ENCODE measurements at regions not wholly inside any gene's neighbourhood (a gene's known extent, or its start where the extent isn't known, plus 50 kb on each side); places are given as distances from the start of the nearest gene placed in this dataset.

DNA sequence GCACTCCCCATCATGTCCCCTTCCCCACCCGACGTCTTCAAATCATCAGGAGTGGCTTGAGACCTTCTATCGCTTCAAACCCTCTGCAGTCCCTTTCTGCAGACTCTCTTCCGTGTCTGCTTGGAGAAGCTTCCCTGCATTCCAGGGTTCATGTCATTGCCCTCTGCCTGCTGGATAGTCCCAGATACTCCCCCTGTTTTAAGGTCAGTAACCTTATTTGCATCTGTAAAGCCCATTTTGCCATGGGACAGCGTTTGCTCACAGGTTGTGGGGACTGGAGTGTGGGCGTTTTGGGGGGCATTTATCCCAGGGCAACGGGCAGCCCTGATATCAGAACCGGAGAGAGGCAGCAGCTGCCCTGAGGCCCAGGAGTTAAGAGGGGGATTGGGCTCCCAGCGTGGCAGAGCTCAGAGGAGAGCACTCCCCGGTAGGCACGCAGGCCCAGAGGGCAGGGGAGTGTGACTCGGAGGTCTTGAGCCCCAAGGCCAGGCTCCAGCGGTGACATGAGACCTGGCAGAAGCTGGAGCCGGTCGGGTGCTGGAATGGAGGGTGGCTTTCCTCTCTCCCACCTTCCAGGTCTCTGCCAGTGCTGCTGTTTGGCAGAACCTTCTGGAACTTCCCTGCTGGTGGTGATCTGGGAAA is 73.8 kb downstream of the RTP5 start:
- no peak for DNase-seq

DNA sequence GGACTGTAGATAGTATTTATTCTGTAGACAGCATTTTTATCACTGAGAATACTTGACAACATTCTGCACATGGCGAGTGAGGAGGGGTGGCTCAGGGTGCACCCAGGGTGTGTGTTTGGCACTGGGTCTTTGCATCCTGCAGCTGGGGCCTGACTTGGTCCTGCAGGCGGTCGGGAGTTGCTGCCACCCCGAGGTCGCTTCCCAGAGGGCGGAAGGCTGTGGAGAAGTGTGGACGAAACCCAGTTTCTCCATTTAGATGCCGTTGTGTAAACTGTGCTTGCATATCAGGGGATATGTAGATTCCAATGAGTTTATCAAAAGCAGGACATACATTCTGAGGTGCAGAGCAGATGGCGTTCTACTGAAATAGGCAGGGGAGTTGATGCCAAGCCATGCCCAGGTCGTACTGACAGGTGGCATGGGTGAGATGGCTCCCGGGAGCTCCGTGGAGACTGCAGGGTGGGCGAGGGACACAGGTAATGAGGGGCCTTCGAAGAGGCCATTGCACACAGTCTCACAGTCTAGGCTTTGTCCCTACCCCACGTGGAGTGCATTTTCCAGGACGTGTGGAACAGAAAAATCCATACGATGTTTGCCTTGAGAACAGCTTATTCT is 74.5 kb downstream of the RTP5 start:
- DNase-seq: no peak

DNA sequence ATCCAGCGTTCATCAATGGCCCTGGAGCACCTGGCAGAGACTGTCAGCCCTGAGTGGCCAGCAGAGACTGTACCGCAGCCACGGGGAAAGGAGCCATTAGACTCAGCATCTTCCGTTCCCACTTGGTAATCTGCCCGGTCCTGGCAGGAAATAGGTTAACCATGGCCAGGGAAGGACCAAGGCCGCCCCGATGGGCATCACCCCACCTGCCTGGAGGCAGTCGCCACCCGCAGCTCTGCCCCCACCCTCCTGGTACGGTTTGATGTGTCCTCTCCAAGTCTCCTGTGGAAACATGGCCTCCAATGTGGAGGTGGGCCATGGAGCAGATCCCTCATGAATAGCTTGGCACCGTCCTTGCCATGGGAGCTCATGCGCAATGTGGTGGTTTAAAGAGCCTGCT is 75.3 kb downstream of the RTP5 start:
- DNase-seq: no peak

GRCh38 chr2:241945311-241945710 is 75.8 kb downstream of the RTP5 start:
- DNase-seq: no peak

DNA sequence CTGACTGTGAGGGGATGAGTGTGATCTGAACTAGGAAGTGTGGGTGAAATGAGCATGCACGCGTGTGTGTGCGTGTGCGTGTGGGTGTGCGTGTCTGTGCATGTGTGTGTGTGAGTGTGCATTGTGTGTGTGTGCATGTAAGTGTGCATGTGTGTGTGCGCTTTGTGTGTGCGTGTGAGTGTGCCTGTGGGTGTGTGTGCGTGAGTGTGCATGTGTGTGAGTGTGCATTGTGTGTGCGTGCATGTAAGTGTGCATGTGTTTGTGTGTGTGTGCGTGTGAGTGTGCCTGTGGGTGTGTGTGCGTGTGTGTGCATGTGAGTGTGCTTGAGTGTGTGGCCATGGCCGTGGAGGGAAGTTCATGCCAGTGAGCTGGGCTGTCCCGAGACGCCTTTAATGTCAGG is 76.3 kb downstream of the RTP5 start:
- no peak for DNase-seq

DNA sequence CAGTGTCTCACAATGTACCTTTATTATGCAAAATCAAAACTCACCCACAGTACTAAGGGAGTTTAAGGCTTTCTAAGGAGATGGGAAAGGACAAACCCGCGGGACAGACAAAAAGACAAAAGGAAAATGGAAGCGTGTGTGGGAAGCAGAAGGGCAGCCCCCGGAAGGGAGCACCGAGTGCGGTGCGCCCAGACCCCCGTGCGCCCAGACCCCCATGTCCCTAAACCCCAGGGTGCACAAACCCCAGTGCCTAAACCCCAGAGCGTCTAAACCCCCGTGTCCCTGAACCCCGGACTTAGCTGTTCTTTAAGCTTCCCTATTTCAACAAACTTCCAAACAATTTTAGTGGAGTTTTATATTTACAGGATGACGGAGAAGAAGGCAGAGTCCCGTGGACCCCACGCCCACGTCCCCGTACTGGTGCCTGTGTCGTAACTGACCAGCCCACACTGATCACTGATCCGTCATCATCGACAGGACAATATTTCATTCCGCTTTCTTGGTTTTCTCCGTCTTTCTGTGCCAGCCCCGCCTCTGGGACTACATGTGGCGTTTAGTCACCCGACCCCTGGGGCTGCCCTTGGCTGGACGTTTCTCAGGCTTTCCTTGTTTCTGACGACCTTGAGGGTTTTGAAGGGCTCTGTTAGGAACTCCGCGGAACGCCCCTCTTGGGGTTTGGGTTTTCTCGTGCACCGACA is 76.9 kb downstream of the RTP5 start:
- DNase-seq: no peak

GRCh38 chr2:241947004-241947350 is 77.4 kb downstream of the RTP5 start:
- no peak for DNase-seq

DNA sequence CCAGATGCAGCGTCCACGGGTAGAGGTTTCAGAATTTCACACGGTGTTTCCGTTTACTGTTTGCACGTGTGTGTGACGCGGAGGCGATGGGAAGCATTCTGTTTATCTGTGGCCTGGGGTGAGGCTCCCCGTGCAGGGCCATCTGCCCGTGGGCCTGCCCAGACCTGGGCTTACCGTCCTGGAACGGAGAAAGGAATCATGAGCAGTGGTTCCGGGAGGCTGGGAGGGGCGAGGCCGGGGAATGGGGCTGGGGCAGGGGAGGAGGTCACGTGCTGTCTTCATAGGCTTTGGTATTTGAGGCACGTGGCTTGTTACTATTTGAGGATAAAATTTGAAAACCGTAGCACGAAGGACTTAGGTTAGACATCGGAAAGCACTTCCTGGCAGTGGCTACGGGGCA is 77.9 kb downstream of the RTP5 start:
- no peak for DNase-seq

- no peak for DNase-seq
These were observed 78.3 kb downstream of the RTP5 start for GRCh38 chr2:241947876-241948275.

DNA sequence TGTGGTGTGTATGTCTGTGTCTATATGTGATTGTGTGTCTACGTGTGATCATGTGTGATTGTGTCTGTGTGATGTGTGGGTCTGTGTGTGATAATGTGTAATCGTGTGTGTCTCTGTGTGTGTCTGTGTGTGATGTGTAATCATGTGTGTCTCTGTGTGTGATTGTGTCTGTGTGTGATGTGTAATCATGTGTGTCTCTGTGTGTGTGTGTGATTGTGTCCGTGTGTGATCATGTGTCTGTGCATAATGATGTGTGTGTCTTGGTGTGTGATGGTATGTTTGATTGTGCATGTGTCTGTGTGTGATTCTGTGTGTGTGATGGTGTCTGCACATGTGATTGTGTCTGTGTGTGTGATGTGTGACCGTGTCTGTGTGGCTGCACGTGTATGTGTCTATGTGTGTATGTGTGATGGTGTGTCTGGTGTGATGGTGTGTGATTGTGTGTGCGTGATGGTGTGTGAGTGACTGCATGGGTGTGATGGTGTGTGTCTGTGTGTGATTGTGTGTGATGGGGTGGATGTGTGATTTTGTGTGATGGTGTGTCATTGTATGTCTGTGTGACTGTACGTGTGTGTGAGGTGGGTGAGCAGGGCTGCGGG is 78.9 kb downstream of the RTP5 start:
- DNase-seq: no peak

DNA sequence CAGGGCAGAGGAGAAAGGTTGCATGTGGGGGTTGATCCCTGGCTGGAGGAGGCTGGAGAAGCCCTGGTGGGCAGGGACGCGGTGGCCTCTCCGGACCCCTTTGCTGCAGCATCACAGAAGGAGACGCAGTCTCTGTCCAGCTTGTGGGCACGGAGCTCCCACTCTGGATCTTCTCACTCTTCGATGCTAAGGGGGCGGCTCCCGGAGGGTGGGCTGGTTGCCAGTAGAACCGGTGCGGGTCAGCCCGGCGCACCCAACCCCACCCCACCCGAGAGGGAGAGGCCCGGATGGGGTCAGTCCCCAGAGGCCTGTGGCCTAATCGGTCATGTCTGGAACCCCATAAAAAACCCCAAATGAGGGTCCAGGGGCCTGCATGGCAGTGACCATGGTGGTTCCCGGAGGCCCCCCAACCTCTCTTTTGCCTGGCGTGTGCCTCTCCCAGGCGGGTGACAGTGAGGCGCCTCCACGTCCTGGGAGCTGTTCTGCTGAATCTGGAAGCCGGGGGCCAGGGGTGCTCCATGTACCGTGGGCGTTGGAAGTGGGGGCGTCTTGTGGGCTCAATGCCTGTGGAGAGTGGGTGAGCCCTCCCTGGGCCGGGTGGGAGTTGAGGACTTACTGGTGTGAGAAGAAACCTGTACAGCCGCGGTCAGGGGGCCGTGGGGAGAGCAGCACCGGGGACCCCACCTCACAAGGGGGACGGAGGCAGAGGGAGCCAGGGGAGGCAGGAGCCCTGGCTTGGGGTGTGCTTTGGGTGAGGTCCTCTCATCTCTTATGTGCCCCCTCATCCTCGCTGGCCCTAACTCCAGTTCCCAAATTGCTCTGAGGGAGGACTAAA is 79.6 kb downstream of the RTP5 start:
- no peak for DNase-seq

GRCh38 chr2:241949736-241950412 is 80.3 kb downstream of the RTP5 start:
- no peak for DNase-seq

GRCh38 chr2:241950413-241951315 is 81.1 kb downstream of the RTP5 start:
- DNase-seq: no peak

DNA sequence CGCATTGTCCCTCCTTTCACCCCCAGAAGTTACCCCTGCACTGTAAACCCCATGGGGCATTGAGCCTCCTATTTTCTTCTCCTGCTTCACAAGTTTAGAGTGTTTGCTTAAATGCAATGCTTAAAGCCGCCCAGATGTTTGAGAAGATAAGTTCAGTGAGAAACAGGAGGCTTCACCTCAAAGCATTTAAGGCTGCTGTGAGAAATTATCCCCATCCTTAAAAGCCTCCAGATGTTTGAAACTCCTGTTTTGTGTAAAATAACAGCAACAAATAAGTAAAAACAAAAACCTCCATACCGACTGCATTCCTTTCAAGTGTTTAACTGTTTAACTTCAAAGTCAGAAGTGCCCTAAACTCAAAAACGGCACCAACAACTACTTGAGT is 81.8 kb downstream of the RTP5 start:
- DNase-seq: no peak

DNA sequence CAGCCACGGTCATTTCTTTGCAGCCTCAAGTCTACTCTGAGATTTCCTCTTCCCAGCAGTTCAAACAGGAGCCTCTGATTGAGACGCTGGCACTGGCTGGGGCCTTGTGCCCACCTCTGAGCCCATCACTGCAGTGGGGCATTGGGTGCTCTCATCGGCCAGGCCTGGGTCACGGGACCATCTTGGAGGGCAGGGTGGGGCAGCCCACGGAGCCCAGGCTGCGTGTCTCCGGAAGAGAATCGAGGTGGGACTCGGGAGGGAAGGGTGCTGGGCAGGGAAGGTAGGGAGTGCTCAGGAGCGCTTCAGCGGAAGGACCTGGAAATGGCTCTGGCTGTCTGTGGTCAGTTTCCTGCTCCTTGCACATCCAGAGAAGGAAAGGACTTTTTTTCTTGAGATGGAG is 82.4 kb downstream of the RTP5 start:
- DNase-seq: no peak

DNA sequence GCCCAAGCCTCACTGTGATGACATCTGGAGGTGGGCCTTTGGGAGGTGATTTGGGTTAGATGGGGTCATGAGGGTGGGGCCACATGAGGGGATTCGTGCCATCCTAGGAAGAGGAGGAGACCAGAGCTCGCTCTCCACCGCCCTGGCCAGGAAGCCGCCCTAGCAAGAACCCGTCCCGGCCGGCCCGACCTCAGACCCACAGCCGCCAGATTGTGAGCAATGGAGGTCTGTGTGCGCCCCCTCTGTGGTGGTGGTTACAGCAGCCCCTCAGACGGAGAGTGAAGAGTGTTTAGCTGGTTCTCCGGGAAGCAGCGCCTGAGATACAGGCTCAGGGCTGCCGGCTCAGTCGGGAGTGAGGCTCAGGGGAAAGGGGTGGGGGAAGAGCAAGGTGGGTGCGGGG is 83.3 kb downstream of the RTP5 start:
- DNase-seq: no peak

DNA sequence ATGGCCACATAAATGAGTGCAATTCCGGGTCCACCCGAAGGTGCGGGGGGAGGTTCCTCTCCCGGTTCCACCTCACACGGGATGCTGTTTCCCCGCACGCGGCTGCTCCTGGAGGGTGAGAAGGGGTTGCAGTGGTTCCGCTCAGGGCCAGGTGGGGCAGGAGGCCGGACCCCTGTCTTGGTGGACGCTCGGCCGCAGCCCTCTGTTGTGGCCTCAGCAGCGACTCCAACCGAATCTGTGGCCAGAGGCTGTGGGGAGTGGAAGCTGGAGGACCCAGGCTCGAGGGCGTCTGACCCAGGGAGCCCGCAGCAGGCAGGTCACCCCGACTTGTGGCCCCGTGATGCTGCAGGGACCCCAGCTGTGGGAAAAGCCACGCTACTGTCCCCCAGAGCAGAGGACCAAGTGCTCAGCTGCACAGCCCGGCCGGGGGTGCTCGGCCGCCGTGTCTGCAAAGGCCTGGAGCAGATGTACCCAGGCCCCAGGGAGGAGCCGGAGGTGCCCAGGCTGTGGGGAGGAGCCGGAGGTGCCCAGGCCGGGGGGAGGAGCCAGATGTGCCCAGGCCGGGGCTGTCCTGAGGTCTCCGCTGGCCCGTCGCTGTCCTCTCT is 83.9 kb downstream of the RTP5 start:
- no peak for DNase-seq

DNA sequence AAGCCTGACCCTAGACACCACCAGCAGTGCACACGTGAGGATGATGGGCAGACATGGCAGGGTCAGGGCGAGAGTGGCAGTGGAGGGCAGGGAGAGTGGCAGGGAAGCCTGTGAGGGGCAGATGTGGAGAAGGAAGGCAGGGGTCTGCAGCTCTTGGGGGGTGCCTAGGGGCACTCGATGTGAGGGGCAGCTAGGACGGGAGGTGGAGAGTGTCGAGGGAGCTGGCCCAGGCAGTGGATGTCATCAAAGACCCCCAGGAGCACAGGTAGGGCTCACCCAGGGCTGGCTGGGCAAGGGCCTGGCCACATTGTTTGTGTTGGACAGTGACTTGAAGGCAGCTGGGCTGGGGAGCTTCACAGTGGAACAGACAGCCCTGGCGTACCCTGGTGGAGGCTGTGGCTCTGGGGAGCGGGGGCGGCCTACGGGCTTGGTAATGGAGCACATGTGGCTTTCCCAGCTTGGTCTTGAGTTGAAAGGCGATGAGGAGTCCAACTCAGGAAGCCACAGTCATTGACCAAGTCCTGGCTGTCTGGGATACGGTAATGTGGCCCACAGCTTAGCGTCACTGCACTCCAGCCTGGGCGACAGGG is 87.1 kb downstream of the RTP5 start:
- no peak for DNase-seq

GRCh38 chr2:241957276-241957675 is 87.7 kb downstream of the RTP5 start:
- no peak for DNase-seq

DNA sequence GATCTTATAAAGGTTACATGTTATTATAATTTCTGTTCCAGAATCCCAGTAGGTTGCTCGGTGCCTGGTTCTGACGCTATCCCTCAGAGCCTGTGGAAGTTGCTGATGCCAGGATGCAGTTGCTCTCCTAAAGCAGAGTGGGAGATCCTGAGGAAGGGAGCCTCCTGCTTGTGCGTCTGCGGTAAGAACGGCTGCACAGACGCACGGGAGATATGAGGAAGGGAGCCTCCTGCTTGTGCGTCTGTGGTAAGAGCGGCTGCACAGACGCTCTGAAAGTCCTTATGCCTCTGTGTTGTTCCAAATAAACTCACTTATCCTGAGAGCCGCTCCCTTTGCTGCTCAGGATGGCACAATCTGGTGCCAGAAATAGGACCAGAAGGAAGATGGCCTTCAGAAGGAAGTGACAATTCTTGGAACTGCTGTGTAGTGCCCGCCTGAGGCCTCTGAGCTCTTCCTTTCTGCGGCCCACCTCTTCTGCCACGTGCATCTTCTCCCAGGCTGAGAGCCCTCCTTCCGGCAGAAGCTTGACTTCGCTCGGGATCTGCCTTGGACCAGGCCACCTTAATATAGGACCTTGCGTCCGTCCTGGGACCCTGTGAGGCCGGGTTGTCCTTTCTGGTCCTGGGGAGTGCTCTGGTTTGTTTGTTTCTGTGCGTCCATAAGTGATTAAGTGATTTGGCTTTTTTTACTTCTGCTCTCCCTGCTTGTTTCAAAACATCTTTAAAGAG is 89.5 kb downstream of the RTP5 start:
- DNase-seq: no peak
